ENCODE measurements at regions not wholly inside any gene's neighbourhood (a gene's known extent, or its start where the extent isn't known, plus 50 kb on each side); places are given as distances from the start of the nearest gene placed in this dataset.

GRCh38 chr6:119552021-119552420 is 202.5 kb upstream of the MAN1A1 start:
- H3K9ac ChIP-seq (ENCODE audit: low read length): no peak overlapping the region
- DNase-seq: no peak
- H3K27ac ChIP-seq (ENCODE audit: low read depth, low read length): no peak overlapping the region
- H3K27me3 ChIP-seq (ENCODE audit: insufficient read depth, low read length, poor library complexity): peaks cover 2% of the 10 kb centered on the region
- no peak overlapping the region for H3K4ac ChIP-seq (ENCODE audit: low read depth, low read length)
- H3K36me3 ChIP-seq (ENCODE audit: control insufficient read depth, insufficient read depth, low read length): no peaks in the 10 kb centered on the region
- H2BK120ac ChIP-seq (ENCODE audit: low read depth, low read length): no peak overlapping the region
- no peaks in the 10 kb centered on the region for H3K4me1 ChIP-seq (ENCODE audit: control insufficient read depth, low read depth, low read length)
- no peak overlapping the region for H4K5ac ChIP-seq (ENCODE audit: low read length)
- H3K23ac ChIP-seq (ENCODE audit: low read length): no peak overlapping the region
- no peak overlapping the region for H4K8ac ChIP-seq (ENCODE audit: low read depth, low read length)
- no CpG with 5 or more reads among the region's 1 CpG for WGBS (ENCODE audit: extremely low coverage, insufficient coverage, low lambda C conversion rate)
- H2BK15ac ChIP-seq (replicated peaks; ENCODE audit: low read depth): no peak overlapping the region
- H3K56ac ChIP-seq (ENCODE audit: low read length): no peak overlapping the region
- H2BK5ac ChIP-seq (ENCODE audit: low read length): no peak overlapping the region
- no peak overlapping the region for H3K4me3 ChIP-seq (ENCODE audit: low read length)
- no peak overlapping the region for H2AK5ac ChIP-seq (ENCODE audit: low read length)
- no peaks in the 10 kb centered on the region for H3K79me2 ChIP-seq (ENCODE audit: control insufficient read depth, insufficient read depth, low read length)
- H3K4me2 ChIP-seq (ENCODE audit: low read length): no peak overlapping the region
- H3K18ac ChIP-seq (ENCODE audit: low read length): no peak overlapping the region
- H3K79me1 ChIP-seq (ENCODE audit: low read length): no peaks in the 10 kb centered on the region

GRCh38 chr6:119547024-119547423 is 197.5 kb upstream of the MAN1A1 start:
- no CpG with 5 or more reads among the region's 3 CpGs for WGBS (ENCODE audit: extremely low coverage, insufficient coverage, low lambda C conversion rate)

GRCh38 chr6:119545245-119545644 is 195.7 kb upstream of the MAN1A1 start:
- H2AK5ac ChIP-seq (ENCODE audit: low read length): no peak overlapping the region
- H2BK5ac ChIP-seq (ENCODE audit: low read length): no peak overlapping the region
- no peaks in the 10 kb centered on the region for H3K79me1 ChIP-seq (ENCODE audit: low read length)
- H3K18ac ChIP-seq (ENCODE audit: low read length): no peak overlapping the region
- H3K4me2 ChIP-seq (ENCODE audit: low read length): no peak overlapping the region
- H2BK15ac ChIP-seq (replicated peaks; ENCODE audit: low read depth): no peak overlapping the region
- H3K27ac ChIP-seq (ENCODE audit: low read depth, low read length): no peak overlapping the region
- DNase-seq: no peak
- H3K79me2 ChIP-seq (ENCODE audit: control insufficient read depth, insufficient read depth, low read length): no peaks in the 10 kb centered on the region
- WGBS (ENCODE audit: extremely low coverage, insufficient coverage, low lambda C conversion rate): no CpG with 5 or more reads among the region's 1 CpG
- H2BK120ac ChIP-seq (ENCODE audit: low read depth, low read length): no peak overlapping the region
- peak overlapping the region; percentile 4 for H3K4ac ChIP-seq (ENCODE audit: low read depth, low read length)
- no peak overlapping the region for H3K9ac ChIP-seq (ENCODE audit: low read length)
- H3K36me3 ChIP-seq (ENCODE audit: control insufficient read depth, insufficient read depth, low read length): no peaks in the 10 kb centered on the region
- H3K56ac ChIP-seq (ENCODE audit: low read length): no peak overlapping the region
- no peak overlapping the region for H3K4me3 ChIP-seq (ENCODE audit: low read length)
- no peak overlapping the region for H4K5ac ChIP-seq (ENCODE audit: low read length)
- H3K27me3 ChIP-seq (ENCODE audit: insufficient read depth, low read length, poor library complexity): peaks cover 2% of the 10 kb centered on the region
- no peaks in the 10 kb centered on the region for H3K4me1 ChIP-seq (ENCODE audit: control insufficient read depth, low read depth, low read length)
- H3K23ac ChIP-seq (ENCODE audit: low read length): no peak overlapping the region
- no peak overlapping the region for H4K8ac ChIP-seq (ENCODE audit: low read depth, low read length)

More at GRCh38 chr6:119547024-119547423, 197.5 kb upstream of the MAN1A1 start:
- H2AK5ac ChIP-seq (ENCODE audit: low read length): no peak overlapping the region
- no peak overlapping the region for H3K4me2 ChIP-seq (ENCODE audit: low read length)
- DNase-seq: peak; percentile 32
- H3K79me1 ChIP-seq (ENCODE audit: low read length): no peaks in the 10 kb centered on the region
- no peaks in the 10 kb centered on the region for H3K36me3 ChIP-seq (ENCODE audit: control insufficient read depth, insufficient read depth, low read length)
- no peaks in the 10 kb centered on the region for H3K4me1 ChIP-seq (ENCODE audit: control insufficient read depth, low read depth, low read length)
- no peak overlapping the region for H4K8ac ChIP-seq (ENCODE audit: low read depth, low read length)
- peaks cover 2% of the 10 kb centered on the region for H3K27me3 ChIP-seq (ENCODE audit: insufficient read depth, low read length, poor library complexity)
- no peak overlapping the region for H3K56ac ChIP-seq (ENCODE audit: low read length)
- no peak overlapping the region for H2BK15ac ChIP-seq (replicated peaks; ENCODE audit: low read depth)
- H2BK5ac ChIP-seq (ENCODE audit: low read length): no peak overlapping the region
- H3K9ac ChIP-seq (ENCODE audit: low read length): no peak overlapping the region
- no peak overlapping the region for H4K5ac ChIP-seq (ENCODE audit: low read length)
- H3K4ac ChIP-seq (ENCODE audit: low read depth, low read length): no peak overlapping the region
- no peak overlapping the region for H3K18ac ChIP-seq (ENCODE audit: low read length)
- no peak overlapping the region for H2BK120ac ChIP-seq (ENCODE audit: low read depth, low read length)
- no peak overlapping the region for H3K23ac ChIP-seq (ENCODE audit: low read length)
- H3K79me2 ChIP-seq (ENCODE audit: control insufficient read depth, insufficient read depth, low read length): no peaks in the 10 kb centered on the region
- H3K4me3 ChIP-seq (ENCODE audit: low read length): no peak overlapping the region
- H3K27ac ChIP-seq (ENCODE audit: low read depth, low read length): no peak overlapping the region

GRCh38 chr6:119544325-119545175 is 195.0 kb upstream of the MAN1A1 start:
- Histone ChIP-seq H2BK5ac (ENCODE audit: low read length) (no peak overlapping the region), H3K56ac (ENCODE audit: low read length) (no peak overlapping the region), H2BK15ac (replicated peaks; ENCODE audit: low read depth) (no peak overlapping the region), H3K27ac (ENCODE audit: low read depth, low read length) (no peak overlapping the region), H3K4ac (ENCODE audit: low read depth, low read length) (peak overlapping the region; percentile 4), H3K4me1 (ENCODE audit: control insufficient read depth, low read depth, low read length) (no peaks in the 10 kb centered on the region), H3K18ac (ENCODE audit: low read length) (no peak overlapping the region), H3K23ac (ENCODE audit: low read length) (no peak overlapping the region), H4K8ac (ENCODE audit: low read depth, low read length) (no peak overlapping the region), H3K9ac (ENCODE audit: low read length) (no peak overlapping the region), H4K5ac (ENCODE audit: low read length) (no peak overlapping the region), H3K79me2 (ENCODE audit: control insufficient read depth, insufficient read depth, low read length) (no peaks in the 10 kb centered on the region), H3K79me1 (ENCODE audit: low read length) (no peaks in the 10 kb centered on the region), H3K36me3 (ENCODE audit: control insufficient read depth, insufficient read depth, low read length) (no peaks in the 10 kb centered on the region), H2BK120ac (ENCODE audit: low read depth, low read length) (no peak overlapping the region), H2AK5ac (ENCODE audit: low read length) (no peak overlapping the region), H3K4me2 (ENCODE audit: low read length) (no peak overlapping the region), H3K4me3 (ENCODE audit: low read length) (no peak overlapping the region), H3K27me3 (ENCODE audit: insufficient read depth, low read length, poor library complexity) (peaks cover 2% of the 10 kb centered on the region)
- WGBS (ENCODE audit: extremely low coverage, insufficient coverage, low lambda C conversion rate): no CpG with 5 or more reads among the region's 4 CpGs
- DNase-seq: no peak

GRCh38 chr6:119543332-119543731 is 193.8 kb upstream of the MAN1A1 start:
- Histone ChIP-seq H3K27me3 (ENCODE audit: insufficient read depth, low read length, poor library complexity) (peaks cover 2% of the 10 kb centered on the region), H3K56ac (ENCODE audit: low read length) (no peak overlapping the region), H2BK120ac (ENCODE audit: low read depth, low read length) (no peak overlapping the region), H3K23ac (ENCODE audit: low read length) (no peak overlapping the region), H2BK15ac (replicated peaks; ENCODE audit: low read depth) (no peak overlapping the region), H3K4me1 (ENCODE audit: control insufficient read depth, low read depth, low read length) (no peaks in the 10 kb centered on the region), H3K79me1 (ENCODE audit: low read length) (no peaks in the 10 kb centered on the region), H3K4ac (ENCODE audit: low read depth, low read length) (no peak overlapping the region), H3K79me2 (ENCODE audit: control insufficient read depth, insufficient read depth, low read length) (no peaks in the 10 kb centered on the region), H3K18ac (ENCODE audit: low read length) (no peak overlapping the region), H2AK5ac (ENCODE audit: low read length) (no peak overlapping the region), H3K36me3 (ENCODE audit: control insufficient read depth, insufficient read depth, low read length) (no peaks in the 10 kb centered on the region), H4K5ac (ENCODE audit: low read length) (no peak overlapping the region), H3K4me3 (ENCODE audit: low read length) (no peak overlapping the region), H2BK5ac (ENCODE audit: low read length) (no peak overlapping the region), H3K9ac (ENCODE audit: low read length) (no peak overlapping the region), H3K4me2 (ENCODE audit: low read length) (no peak overlapping the region), H4K8ac (ENCODE audit: low read depth, low read length) (no peak overlapping the region), H3K27ac (ENCODE audit: low read depth, low read length) (no peak overlapping the region)
- WGBS (ENCODE audit: extremely low coverage, insufficient coverage, low lambda C conversion rate): no CpG with 5 or more reads among the region's 2 CpGs
- DNase-seq: no peak

GRCh38 chr6:119542037-119542436 is 192.5 kb upstream of the MAN1A1 start:
- H3K4me3 ChIP-seq (ENCODE audit: low read length): no peak overlapping the region
- H3K27me3 ChIP-seq (ENCODE audit: insufficient read depth, low read length, poor library complexity): no peaks in the 10 kb centered on the region
- no peak overlapping the region for H2BK5ac ChIP-seq (ENCODE audit: low read length)
- H3K36me3 ChIP-seq (ENCODE audit: control insufficient read depth, insufficient read depth, low read length): no peaks in the 10 kb centered on the region
- no peak overlapping the region for H3K27ac ChIP-seq (ENCODE audit: low read depth, low read length)
- no peaks in the 10 kb centered on the region for H3K4me1 ChIP-seq (ENCODE audit: control insufficient read depth, low read depth, low read length)
- no peak overlapping the region for H3K9ac ChIP-seq (ENCODE audit: low read length)
- H2BK120ac ChIP-seq (ENCODE audit: low read depth, low read length): no peak overlapping the region
- no peak overlapping the region for H2AK5ac ChIP-seq (ENCODE audit: low read length)
- no CpG with 5 or more reads among the region's 1 CpG for WGBS (ENCODE audit: extremely low coverage, insufficient coverage, low lambda C conversion rate)
- no peak overlapping the region for H3K4me2 ChIP-seq (ENCODE audit: low read length)
- H2BK15ac ChIP-seq (replicated peaks; ENCODE audit: low read depth): no peak overlapping the region
- H3K18ac ChIP-seq (ENCODE audit: low read length): no peak overlapping the region
- H3K23ac ChIP-seq (ENCODE audit: low read length): no peak overlapping the region
- no peak overlapping the region for H3K56ac ChIP-seq (ENCODE audit: low read length)
- no peaks in the 10 kb centered on the region for H3K79me2 ChIP-seq (ENCODE audit: control insufficient read depth, insufficient read depth, low read length)
- no peak overlapping the region for H3K4ac ChIP-seq (ENCODE audit: low read depth, low read length)
- H4K8ac ChIP-seq (ENCODE audit: low read depth, low read length): no peak overlapping the region
- DNase-seq: peak; percentile 51
- H4K5ac ChIP-seq (ENCODE audit: low read length): no peak overlapping the region
- H3K79me1 ChIP-seq (ENCODE audit: low read length): no peaks in the 10 kb centered on the region

Data from mesendoderm (in vitro differentiated cells).